HG02943 (cell line): ENCODE measurements at regions not wholly inside any gene's neighbourhood (a gene's known extent, or its start where the extent isn't known, plus 50 kb on each side); places are given as distances from the start of the nearest gene placed in this dataset.

ENCODE experiments used
- ATAC-seq: cut with Tn5 transposase; IDR thresholded peaks from one replicate; pipeline ENCODE4 v1.9.1; 2021; ENCODE audit warnings: mild to moderate bottlenecking, low read depth, moderate library complexity; ENCODE audit not compliant: unreplicated experiment

- no peak for ATAC-seq
Observed at GRCh38 chr9:79970146-79970425, 398.3 kb downstream of the TLE4 start.

- no peak for ATAC-seq
Observed at GRCh38 chr9:79969393-79970145, 397.8 kb downstream of the TLE4 start.

GRCh38 chr9:79968533-79968932, 396.8 kb downstream of the TLE4 start:
- no peak for ATAC-seq

GRCh38 chr9:79962836-79963235, 391.1 kb downstream of the TLE4 start:
- ATAC-seq = no peak

- no peak for ATAC-seq
Observed at GRCh38 chr9:79962150-79962549, 390.4 kb downstream of the TLE4 start.

- no peak for ATAC-seq
Observed at GRCh38 chr9:79955300-79955699, 383.5 kb downstream of the TLE4 start.

- ATAC-seq = no peak
Observed at GRCh38 chr9:79953908-79954307, 382.1 kb downstream of the TLE4 start.

- ATAC-seq = no peak
Observed at GRCh38 chr9:79952401-79952800, 380.6 kb downstream of the TLE4 start.

- no peak for ATAC-seq
Observed at GRCh38 chr9:79946712-79947111, 374.9 kb downstream of the TLE4 start.

- ATAC-seq = no peak
Observed at GRCh38 chr9:79945495-79945894, 373.7 kb downstream of the TLE4 start.

GRCh38 chr9:79945016-79945415, 373.3 kb downstream of the TLE4 start:
- no peak for ATAC-seq

GRCh38 chr9:79940919-79941318, 369.2 kb downstream of the TLE4 start:
- ATAC-seq = no peak

- ATAC-seq = no peak
Observed at GRCh38 chr9:79939819-79940218, 368.1 kb downstream of the TLE4 start.

GRCh38 chr9:79936336-79936735, 364.6 kb downstream of the TLE4 start:
- no peak for ATAC-seq

GRCh38 chr9:79929285-79929684, 357.5 kb downstream of the TLE4 start:
- no peak for ATAC-seq

- no peak for ATAC-seq
Observed at GRCh38 chr9:79928661-79929223, 357.0 kb downstream of the TLE4 start.

GRCh38 chr9:79925326-79925725, 353.6 kb downstream of the TLE4 start:
- ATAC-seq = no peak

- ATAC-seq = no peak
Observed at GRCh38 chr9:79924836-79925235, 353.1 kb downstream of the TLE4 start.

- no peak for ATAC-seq
Observed at GRCh38 chr9:79917421-79917820, 345.7 kb downstream of the TLE4 start.

- ATAC-seq = no peak
Observed at GRCh38 chr9:79913867-79914266, 342.1 kb downstream of the TLE4 start.

- ATAC-seq = no peak
Observed at GRCh38 chr9:79912318-79913070, 340.7 kb downstream of the TLE4 start.

- ATAC-seq = no peak
Observed at GRCh38 chr9:79911724-79912123, 340.0 kb downstream of the TLE4 start.
